Esophagus muscularis mucosa (tissue), 4 donors: ENCODE measurements at regions not wholly inside any gene's neighbourhood (a gene's known extent, or its start where the extent isn't known, plus 50 kb on each side); places are given as distances from the start of the nearest gene placed in this dataset.
"Not testable (repeated sequence)": the region's sequence is repeated elsewhere in the genome, so short reads cannot be mapped to it uniquely, and the experiment has no call there.

ENCODE experiments used
- DNase-seq: peaks from one replicate; pipeline ENCODE4 v3.0.0-alpha.2; 2017; ENCODE audit errors: extremely low spot score
- H3K27ac ChIP-seq, 4 donors: fragments of 200-600 bp; sonication (generic); replicated peaks in 1 of 4; 1 replicate in 3 of 4; 2 replicates in 1 of 4; pipeline ENCODE4 v1.5.1; 2016 to 2019; ENCODE audit warnings: mild to moderate bottlenecking in 1 of 4
- H3K27me3 ChIP-seq, 4 donors: fragments of 200-600 bp; sonication (generic); one replicate each; pipeline versions ENCODE4 v1.5.1 to v1.6.0; 2016 to 2019
- H3K36me3 ChIP-seq, 4 donors: fragments of 200-600 bp; sonication (generic); one replicate each; pipeline ENCODE4 v1.5.1; 2016 to 2019
- H3K4me1 ChIP-seq, 4 donors: fragments of 200-600 bp; sonication (generic); one replicate each; pipeline ENCODE4 v1.5.1; 2016 to 2019
- H3K4me3 ChIP-seq, 4 donors: fragments of 200-600 bp; sonication (generic); 1 replicate in 2 of 4; 2 replicates in 2 of 4; pipeline ENCODE4 v1.5.1; 2016 to 2019; ENCODE audit warnings: mild to moderate bottlenecking in 4 of 4, moderate library complexity in 1 of 4
- H3K9me3 ChIP-seq, 4 donors: fragments of 200-600 bp; sonication (generic); 1 replicate in 3 of 4; 2 replicates in 1 of 4; pipeline ENCODE4 v1.5.1; 2016 to 2019
- EP300 ChIP-seq: sonication (generic); formaldehyde crosslinking; IDR thresholded peaks from one replicate; pipeline ENCODE4 v1.6.1; 2017; ENCODE audit warnings: antibody characterized with exemption
- POLR2A ChIP-seq: fragments of 450-650 bp; IDR thresholded peaks from one replicate; pipeline ENCODE4 v1.6.1; 2017; ENCODE audit warnings: antibody characterized with exemption, moderate library complexity, mild to moderate bottlenecking, low read depth
- POLR2AphosphoS5 ChIP-seq, 2 donors: sonication (generic); formaldehyde crosslinking; IDR thresholded peaks; one replicate each; pipeline ENCODE4 v1.6.1; 2017; ENCODE audit warnings: antibody characterized with exemption in 2 of 2
- WGBS: methylation state at CpG from one replicate; pipeline ENCODE4 v1.1.5; 2018; 5-methylcytosine and 5-hydroxymethylcytosine counted together
- intact Hi-C: fragments of 100-400 bp; cut with DNase I; formaldehyde crosslinking; loops from one replicate; pipeline ENCODE4 v1.15.1; 2023
- TF ChIP-seq, protein P1 (sequence below), 3 experiments: fragments of 200-600 bp in 2 of 3; fragments of 450-650 bp in 1 of 3; sonication (generic) in 2 of 3; IDR thresholded peaks; one replicate each; pipeline ENCODE4 v1.5.1; 2017 to 2019; ENCODE audit warnings: antibody characterized with exemption in 3 of 3, mild to moderate bottlenecking in 2 of 3, moderate library complexity in 1 of 3

GRCh38 chr11:38648604-38649003, 2050.6 kb upstream of the RAG2 start:
- no peaks in the 10 kb centered on the region for H3K9me3 ChIP-seq
- TF ChIP-seq, protein P1, sequence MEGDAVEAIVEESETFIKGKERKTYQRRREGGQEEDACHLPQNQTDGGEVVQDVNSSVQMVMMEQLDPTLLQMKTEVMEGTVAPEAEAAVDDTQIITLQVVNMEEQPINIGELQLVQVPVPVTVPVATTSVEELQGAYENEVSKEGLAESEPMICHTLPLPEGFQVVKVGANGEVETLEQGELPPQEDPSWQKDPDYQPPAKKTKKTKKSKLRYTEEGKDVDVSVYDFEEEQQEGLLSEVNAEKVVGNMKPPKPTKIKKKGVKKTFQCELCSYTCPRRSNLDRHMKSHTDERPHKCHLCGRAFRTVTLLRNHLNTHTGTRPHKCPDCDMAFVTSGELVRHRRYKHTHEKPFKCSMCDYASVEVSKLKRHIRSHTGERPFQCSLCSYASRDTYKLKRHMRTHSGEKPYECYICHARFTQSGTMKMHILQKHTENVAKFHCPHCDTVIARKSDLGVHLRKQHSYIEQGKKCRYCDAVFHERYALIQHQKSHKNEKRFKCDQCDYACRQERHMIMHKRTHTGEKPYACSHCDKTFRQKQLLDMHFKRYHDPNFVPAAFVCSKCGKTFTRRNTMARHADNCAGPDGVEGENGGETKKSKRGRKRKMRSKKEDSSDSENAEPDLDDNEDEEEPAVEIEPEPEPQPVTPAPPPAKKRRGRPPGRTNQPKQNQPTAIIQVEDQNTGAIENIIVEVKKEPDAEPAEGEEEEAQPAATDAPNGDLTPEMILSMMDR (IDR thresholded peaks at IDR 0.05), result no peak
- TF ChIP-seq EP300 (no peak), POLR2A (no peak), POLR2AphosphoS5 (IDR thresholded peaks at IDR 0.05) (no peak)
- H3K36me3 ChIP-seq, result no peaks in the 10 kb centered on the region
- WGBS, result 41% methylated on average over 3 of the region's 3 CpGs
- H3K4me1 ChIP-seq, result peaks cover 0 to 5% (median 0%) of the 10 kb centered on the region in 4 donors
- DNase-seq, result no peak
- intact Hi-C loops, result no loop called here
- H3K4me3 ChIP-seq, result no peak overlapping the region
- H3K27me3 ChIP-seq, result no peaks in the 10 kb centered on the region
- no peak overlapping the region for H3K27ac ChIP-seq

DNA sequence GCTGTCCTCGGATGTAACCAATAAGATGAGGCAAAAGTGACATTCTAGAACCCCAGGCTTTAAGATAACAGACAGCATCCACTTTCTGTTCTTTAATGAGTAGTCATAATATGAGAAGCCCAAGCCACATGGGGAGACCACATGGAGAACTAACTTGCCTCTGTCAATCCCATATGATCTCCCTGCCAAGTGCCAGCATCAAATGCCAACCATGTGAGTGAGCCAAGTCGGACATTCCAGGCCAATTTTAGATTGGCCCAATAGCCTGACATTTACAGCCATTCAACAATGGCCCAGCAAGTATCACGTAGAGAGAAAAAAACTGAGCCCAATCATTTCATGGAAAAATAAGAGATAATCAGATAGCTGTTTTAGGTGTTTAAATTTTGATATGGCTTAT, 2048.3 kb upstream of the RAG2 start:
- intact Hi-C loops, result no loop called here
- Histone ChIP-seq H3K9me3 (peaks cover 0 to 5% (median 0%) of the 10 kb centered on the region in 4 donors), H3K4me3 (no peak overlapping the region), H3K4me1 (peaks cover 0 to 5% (median 0%) of the 10 kb centered on the region in 4 donors), H3K27me3 (no peaks in the 10 kb centered on the region), H3K27ac (no peak overlapping the region), H3K36me3 (no peaks in the 10 kb centered on the region)
- no peak for DNase-seq
- TF ChIP-seq, protein P1 (IDR thresholded peaks at IDR 0.05), result no peak
- TF ChIP-seq POLR2AphosphoS5 (IDR thresholded peaks at IDR 0.05), result no peak
- no peak for TF ChIP-seq POLR2A
- WGBS, result 72% methylated on average over 3 of the region's 3 CpGs

GRCh38 chr11:38640854-38641253, 2042.8 kb upstream of the RAG2 start:
- TF ChIP-seq EP300 (no peak), POLR2AphosphoS5 (IDR thresholded peaks at IDR 0.05) (no peak), POLR2A (no peak)
- TF ChIP-seq, protein P1 (IDR thresholded peaks at IDR 0.05), result no peak
- DNase-seq, result no peak
- Histone ChIP-seq H3K27me3 (no peaks in the 10 kb centered on the region), H3K4me1 (peaks cover 0 to 5% (median 0%) of the 10 kb centered on the region in 4 donors), H3K9me3 (peaks cover 0 to 5% (median 0%) of the 10 kb centered on the region in 4 donors), H3K4me3 (no peak overlapping the region), H3K36me3 (no peaks in the 10 kb centered on the region), H3K27ac (no peak overlapping the region)
- intact Hi-C loops, result no loop called here
- WGBS, result 65% methylated on average over 1 of the region's 1 CpG

DNA sequence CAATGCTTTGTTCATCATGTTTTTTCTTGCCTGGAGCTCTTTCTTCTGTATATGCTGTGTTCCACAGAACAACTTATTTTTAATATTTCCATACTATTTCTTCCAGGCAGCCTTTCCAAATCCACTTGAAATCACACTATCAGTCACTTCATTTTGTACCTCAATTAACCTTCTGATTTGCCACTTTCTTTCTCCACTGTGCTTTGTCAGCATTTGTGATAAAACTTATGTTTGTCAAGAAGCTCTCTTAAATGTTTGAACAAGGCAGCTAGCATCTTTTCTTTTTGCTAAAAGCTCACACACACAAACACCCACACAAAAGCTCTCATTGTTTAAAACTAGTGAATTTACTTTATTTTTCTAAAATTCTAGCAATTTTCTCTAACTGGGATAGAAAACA, 2014.7 kb upstream of the RAG2 start:
- DNase-seq, result no peak
- H3K4me1 ChIP-seq, result no peaks in the 10 kb centered on the region
- no peak overlapping the region for H3K27ac ChIP-seq
- H3K9me3 ChIP-seq, result peaks cover 0 to 5% (median 0%) of the 10 kb centered on the region in 4 donors
- H3K27me3 ChIP-seq, result no peaks in the 10 kb centered on the region
- no peaks in the 10 kb centered on the region for H3K36me3 ChIP-seq
- intact Hi-C loops, result no loop called here
- no peak for TF ChIP-seq EP300
- TF ChIP-seq, protein P1 (IDR thresholded peaks at IDR 0.05), result no peak
- no peak for TF ChIP-seq POLR2A
- no peak for TF ChIP-seq POLR2AphosphoS5 (IDR thresholded peaks at IDR 0.05)
- no peak overlapping the region for H3K4me3 ChIP-seq

- intact Hi-C loops, H3K9me3 ChIP-seq, H3K4me3 ChIP-seq, DNase-seq, H3K27me3 ChIP-seq, H3K36me3 ChIP-seq, H3K27ac ChIP-seq, H3K4me1 ChIP-seq: not testable (repeated sequence)
- 67% methylated on average over 2 of the region's 2 CpGs for WGBS
Observed at GRCh38 chr11:38601371-38601770, 2003.3 kb upstream of the RAG2 start.
